Activated T-helper 17 cell treated with anti-CD3 and anti-CD28 coated beads, Interleukin-2, amount 50 U/mL, for 72 hours (primary cell): ENCODE measurements at regions not wholly inside any gene's neighbourhood (a gene's known extent, or its start where the extent isn't known, plus 50 kb on each side); places are given as distances from the start of the nearest gene placed in this dataset.

Experiments used
- ATAC-seq: fragments of 150-1000 bp; cut with Tn5 transposase; replicated peaks from 2 replicates; pipeline ENCODE4 v1.10.0; 2021; ENCODE audit warnings: mild to moderate bottlenecking, moderate library complexity
- H3K27ac Mint-ChIP-seq: one replicate; pipeline ENCODE4 v1.8.0; 2022; ENCODE audit warnings: mixed read lengths
- H3K27me3 Mint-ChIP-seq: one replicate; pipeline ENCODE4 v1.8.0; 2022; ENCODE audit warnings: mixed read lengths
- H3K36me3 Mint-ChIP-seq: one replicate; pipeline ENCODE4 v1.8.0; 2022; ENCODE audit warnings: low read depth, mild to moderate bottlenecking, mixed read lengths
- H3K4me1 Mint-ChIP-seq: one replicate; pipeline ENCODE4 v1.8.0; 2022; ENCODE audit warnings: mixed read lengths
- H3K4me3 Mint-ChIP-seq: one replicate; pipeline ENCODE4 v1.8.0; 2022; ENCODE audit warnings: mild to moderate bottlenecking, mixed read lengths
- H3K9me3 Mint-ChIP-seq: one replicate; pipeline ENCODE4 v1.8.0; 2022; ENCODE audit warnings: mixed read lengths

DNA sequence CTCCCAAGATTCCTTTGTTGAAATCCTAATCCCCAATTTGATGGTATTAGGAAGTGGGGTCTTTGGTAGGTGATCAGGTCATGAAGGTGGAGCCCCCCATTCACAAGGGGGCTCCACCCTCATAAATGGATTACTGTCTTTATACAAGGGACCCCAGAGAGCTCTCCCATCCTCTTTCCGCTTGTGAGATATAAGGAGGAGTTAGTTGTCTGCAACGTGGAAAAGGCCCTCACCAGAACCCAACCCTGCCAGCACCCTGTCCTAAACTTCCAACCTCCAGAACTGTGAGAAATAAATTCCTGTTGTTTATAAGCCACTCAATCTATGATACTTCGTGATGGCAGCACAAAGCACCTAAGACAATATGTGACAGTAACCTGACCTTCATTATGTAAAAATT, 684.1 kb upstream of the HS6ST1 start:
- H3K27me3 Mint-ChIP-seq: no peaks in the 10 kb centered on the region
- peaks cover 8% of the 10 kb centered on the region for H3K9me3 Mint-ChIP-seq
- no peak overlapping the region for H3K4me3 Mint-ChIP-seq
- H3K4me1 Mint-ChIP-seq: no peaks in the 10 kb centered on the region
- no peak overlapping the region for H3K27ac Mint-ChIP-seq
- no peak for ATAC-seq
- H3K36me3 Mint-ChIP-seq: no peaks in the 10 kb centered on the region

DNA sequence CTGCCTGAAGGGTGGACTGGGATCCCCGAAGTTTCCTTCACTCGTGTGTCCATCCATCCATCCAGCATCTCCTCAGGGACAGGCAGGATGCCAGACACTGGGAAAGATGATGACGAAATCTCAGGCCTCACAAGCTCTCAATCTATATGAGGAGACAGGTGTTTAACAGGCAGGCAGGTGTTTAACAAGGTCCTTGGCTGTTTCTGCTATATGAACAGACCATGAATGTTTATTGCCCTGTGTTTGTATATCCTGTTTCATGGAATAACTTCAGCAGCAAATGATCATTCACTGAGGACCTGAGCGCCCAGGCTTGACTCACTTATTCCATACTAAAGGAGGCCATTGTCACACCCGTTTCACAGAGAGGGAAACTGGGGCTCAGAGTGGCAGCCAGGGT, 685.8 kb upstream of the HS6ST1 start:
- ATAC-seq: no peak
- Mint-ChIP-seq H3K36me3 (no peaks in the 10 kb centered on the region), H3K4me3 (no peak overlapping the region), H3K27ac (no peak overlapping the region), H3K9me3 (peaks cover 3% of the 10 kb centered on the region), H3K27me3 (no peaks in the 10 kb centered on the region), H3K4me1 (no peaks in the 10 kb centered on the region)

DNA sequence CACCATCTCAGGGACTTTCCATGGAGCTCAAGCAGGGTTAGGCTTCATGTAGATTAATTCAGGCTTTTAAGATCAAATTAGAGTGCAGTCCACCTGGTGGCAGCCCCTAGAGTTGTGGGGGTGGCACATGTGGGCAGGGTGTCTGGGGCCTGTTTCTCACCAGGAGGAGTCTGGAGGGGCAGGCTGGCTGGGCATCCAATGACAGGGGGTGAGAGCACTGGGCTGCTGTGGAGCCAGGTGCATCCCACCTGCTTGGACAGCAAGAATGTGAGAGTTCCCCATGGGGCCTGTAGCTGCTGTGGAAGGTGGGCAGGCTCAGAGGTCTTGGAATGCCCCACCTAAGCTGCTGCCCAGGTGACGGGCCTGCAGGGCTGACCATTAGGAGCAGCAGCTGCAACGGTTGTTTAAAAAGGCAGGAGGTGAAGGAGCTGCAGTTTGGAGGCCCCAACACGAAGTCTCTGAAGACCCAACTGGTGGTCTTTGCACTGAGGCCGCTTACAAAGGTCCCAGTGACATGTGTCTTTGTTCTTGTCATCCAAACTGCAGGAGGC, 686.3 kb upstream of the HS6ST1 start:
- Mint-ChIP-seq H3K4me1 (no peaks in the 10 kb centered on the region), H3K36me3 (no peaks in the 10 kb centered on the region), H3K9me3 (no peaks in the 10 kb centered on the region), H3K27me3 (no peaks in the 10 kb centered on the region), H3K27ac (no peak overlapping the region), H3K4me3 (no peak overlapping the region)
- no peak for ATAC-seq

DNA sequence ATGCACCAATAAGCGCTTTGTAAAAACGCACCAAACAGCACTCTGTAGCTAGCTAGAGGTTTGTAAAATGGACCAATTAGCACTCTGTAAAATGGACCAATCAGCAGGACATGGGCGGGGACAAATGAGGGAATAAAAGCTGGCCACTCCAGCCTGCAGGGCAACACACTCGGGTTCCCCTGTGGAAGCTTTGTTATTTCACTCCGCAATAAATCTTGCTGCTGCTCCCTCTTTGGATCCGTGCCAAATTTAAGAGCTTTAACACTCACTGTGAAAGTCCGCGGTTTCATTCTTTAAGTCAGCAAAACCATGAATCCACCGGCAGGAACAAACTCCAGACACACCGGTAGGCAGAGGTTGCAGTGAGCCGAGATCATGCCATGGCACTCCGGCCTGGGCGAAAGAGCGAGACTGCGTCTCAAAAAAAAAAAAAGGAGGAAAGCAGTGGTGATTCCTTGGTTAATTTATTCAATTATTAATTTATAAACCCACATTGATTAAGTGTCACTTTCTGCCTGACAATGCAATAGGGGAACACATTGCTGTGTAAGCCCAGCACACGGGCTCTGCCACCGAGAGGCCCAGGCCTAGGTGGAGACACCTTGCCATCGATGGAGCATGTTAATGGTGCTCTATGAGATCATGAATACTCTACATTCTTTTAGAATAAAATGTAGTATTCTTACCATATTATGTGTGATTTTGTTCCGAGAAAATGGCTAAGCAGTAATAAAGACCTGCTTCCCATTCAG, 687.6 kb upstream of the HS6ST1 start:
- Mint-ChIP-seq H3K4me1 (no peaks in the 10 kb centered on the region), H3K9me3 (no peaks in the 10 kb centered on the region), H3K36me3 (no peaks in the 10 kb centered on the region), H3K27ac (no peak overlapping the region), H3K4me3 (no peak overlapping the region), H3K27me3 (no peaks in the 10 kb centered on the region)
- ATAC-seq: no peak

DNA sequence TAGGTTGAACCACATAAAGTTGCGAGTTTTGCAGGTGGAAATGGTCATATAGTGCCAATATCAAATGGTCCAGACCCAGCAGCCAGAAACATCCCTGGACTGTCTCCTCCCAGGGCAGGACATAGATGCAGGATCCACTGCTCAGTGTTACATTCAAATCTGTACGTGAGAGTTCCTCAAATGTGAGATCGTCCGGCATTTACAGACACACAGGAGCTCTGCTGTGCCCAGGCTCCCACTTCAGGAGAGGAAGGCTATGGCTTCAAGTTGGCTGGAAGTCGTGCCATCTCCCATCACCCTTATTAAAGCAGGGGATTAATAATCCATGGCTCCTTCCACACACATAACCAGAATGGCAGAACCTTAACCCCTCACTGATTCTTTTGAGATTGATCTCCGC, 688.2 kb upstream of the HS6ST1 start:
- Mint-ChIP-seq H3K36me3 (no peaks in the 10 kb centered on the region), H3K27ac (no peak overlapping the region), H3K27me3 (no peaks in the 10 kb centered on the region), H3K9me3 (no peaks in the 10 kb centered on the region), H3K4me3 (no peak overlapping the region), H3K4me1 (no peaks in the 10 kb centered on the region)
- ATAC-seq: no peak

DNA sequence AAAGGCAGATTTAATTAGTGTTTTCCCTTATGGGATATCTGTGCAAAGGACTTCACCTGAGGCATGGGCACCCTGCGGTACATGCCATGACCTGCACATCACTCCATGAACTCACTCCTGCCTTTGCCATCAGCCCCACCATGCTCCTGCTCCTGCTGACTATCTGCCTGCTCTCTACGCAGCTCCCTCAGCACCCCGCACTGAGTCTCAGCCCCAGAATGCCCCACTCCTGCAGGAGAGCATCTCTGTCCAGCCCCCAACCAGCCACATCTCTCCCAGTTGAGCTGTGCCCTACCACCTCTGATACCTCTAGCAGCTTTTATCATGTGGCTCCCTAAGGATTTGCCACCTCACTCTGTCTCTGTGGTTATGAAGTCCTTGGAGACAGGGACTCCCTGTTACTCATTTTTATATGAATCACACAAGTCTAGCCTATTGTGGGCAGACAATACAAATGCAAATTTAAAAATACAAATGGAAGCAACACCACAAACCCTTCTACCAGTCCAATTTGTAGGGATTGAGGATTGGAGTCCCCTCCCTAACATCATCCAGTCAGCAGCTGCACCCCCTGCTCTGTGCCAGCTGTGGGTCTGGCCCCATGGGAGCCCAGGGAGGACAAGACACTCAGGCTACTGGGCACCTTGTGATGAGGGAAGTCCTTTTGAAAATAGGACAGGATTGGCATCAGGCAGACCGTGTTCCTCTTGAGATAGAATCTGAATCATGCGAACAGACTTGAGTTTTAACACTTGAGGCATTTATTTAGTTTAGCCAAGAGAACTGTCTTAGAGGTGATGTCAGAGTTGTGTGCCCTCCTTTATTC, 689.6 kb upstream of the HS6ST1 start:
- no peak overlapping the region for H3K4me3 Mint-ChIP-seq
- H3K9me3 Mint-ChIP-seq: no peaks in the 10 kb centered on the region
- no peak overlapping the region for H3K27ac Mint-ChIP-seq
- H3K4me1 Mint-ChIP-seq: no peaks in the 10 kb centered on the region
- H3K27me3 Mint-ChIP-seq: no peaks in the 10 kb centered on the region
- no peak for ATAC-seq
- H3K36me3 Mint-ChIP-seq: no peaks in the 10 kb centered on the region

DNA sequence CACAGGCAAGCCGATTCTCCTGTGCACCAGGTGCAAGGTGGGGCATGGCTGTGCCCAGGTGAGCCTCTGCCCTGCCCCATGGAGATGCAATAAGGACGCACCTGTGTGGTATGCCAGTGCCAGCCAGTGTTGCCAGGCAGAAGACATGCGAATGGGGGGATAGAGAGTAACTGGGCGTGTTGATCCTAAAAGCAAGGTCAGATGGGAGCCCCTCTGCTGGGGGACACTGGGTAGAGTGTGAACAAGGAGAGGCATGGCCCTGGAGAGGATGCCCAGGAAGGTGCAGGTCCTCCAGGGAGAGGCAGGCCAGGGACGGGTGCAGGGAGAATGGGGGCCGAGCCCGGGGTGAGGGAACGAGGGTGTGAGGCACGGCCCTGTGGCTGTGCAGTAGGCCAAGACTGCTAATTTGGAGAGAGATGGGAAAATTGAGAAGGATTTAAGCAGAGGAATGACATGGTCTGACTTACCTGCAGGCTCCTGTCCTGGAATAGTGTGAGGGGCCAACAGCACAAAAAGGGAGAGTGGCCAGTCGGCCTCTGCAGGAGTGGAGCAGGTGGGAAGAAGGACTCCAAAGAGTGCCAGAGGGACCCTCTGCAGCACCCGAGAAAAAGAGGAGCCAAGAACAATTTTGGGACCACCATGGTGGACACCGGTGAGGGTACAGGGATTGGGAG, 690.4 kb upstream of the HS6ST1 start:
- no peaks in the 10 kb centered on the region for H3K9me3 Mint-ChIP-seq
- H3K36me3 Mint-ChIP-seq: no peaks in the 10 kb centered on the region
- H3K27me3 Mint-ChIP-seq: no peaks in the 10 kb centered on the region
- H3K27ac Mint-ChIP-seq: no peak overlapping the region
- H3K4me1 Mint-ChIP-seq: no peaks in the 10 kb centered on the region
- ATAC-seq: no peak
- H3K4me3 Mint-ChIP-seq: no peak overlapping the region

DNA sequence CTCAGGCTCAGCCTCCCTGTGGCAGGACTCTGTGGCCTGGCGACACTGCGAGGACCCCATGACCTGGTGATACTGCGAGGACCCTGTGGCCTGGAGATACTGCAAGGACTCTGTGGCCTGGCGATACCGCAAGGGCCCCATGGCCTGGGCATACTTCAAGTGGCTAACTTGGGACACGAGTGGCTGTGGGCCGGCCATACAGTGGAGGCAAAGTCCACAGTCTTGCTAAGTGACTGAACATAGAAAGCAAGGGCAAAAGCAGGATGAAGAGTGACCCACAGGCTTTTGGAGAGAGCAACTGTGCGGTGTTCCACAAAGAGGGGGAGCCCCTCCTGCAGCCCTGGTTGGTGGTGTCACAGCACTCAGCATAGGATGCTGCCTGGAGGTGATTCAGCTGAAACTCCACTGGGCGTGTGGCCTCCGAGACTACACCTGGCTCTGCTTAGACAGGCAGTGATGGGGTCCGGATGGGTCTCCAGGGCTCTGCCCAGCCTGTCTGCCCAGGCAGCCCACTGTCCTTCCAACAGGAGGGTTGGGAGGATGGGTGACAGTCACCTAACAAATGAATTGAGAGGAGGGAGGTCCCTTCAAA, 691.0 kb upstream of the HS6ST1 start:
- Mint-ChIP-seq H3K4me1 (no peaks in the 10 kb centered on the region), H3K4me3 (no peak overlapping the region), H3K9me3 (no peaks in the 10 kb centered on the region), H3K36me3 (no peaks in the 10 kb centered on the region), H3K27ac (no peak overlapping the region), H3K27me3 (no peaks in the 10 kb centered on the region)
- ATAC-seq: no peak

DNA sequence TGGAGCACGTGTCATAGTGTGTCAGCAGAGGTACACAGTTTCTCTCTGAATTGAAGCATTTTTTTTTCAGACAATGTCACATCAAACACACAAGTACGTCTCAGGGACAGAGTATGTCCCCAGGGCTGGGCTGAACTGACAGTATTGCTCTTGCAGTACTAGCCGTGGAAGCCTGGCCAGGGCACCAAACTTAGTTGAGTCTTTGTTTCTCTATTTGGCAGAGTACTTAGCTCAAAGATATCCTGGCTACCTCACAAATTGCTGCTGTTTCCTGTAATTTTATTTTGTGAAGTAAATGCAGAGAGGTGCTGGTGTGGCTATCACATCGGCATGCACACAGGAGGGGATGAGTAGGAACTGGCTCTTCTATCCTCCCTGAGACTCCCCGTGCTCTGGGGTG, 691.6 kb upstream of the HS6ST1 start:
- no peak overlapping the region for H3K27ac Mint-ChIP-seq
- H3K4me1 Mint-ChIP-seq: no peaks in the 10 kb centered on the region
- H3K36me3 Mint-ChIP-seq: no peaks in the 10 kb centered on the region
- no peaks in the 10 kb centered on the region for H3K27me3 Mint-ChIP-seq
- no peaks in the 10 kb centered on the region for H3K9me3 Mint-ChIP-seq
- no peak for ATAC-seq
- no peak overlapping the region for H3K4me3 Mint-ChIP-seq

DNA sequence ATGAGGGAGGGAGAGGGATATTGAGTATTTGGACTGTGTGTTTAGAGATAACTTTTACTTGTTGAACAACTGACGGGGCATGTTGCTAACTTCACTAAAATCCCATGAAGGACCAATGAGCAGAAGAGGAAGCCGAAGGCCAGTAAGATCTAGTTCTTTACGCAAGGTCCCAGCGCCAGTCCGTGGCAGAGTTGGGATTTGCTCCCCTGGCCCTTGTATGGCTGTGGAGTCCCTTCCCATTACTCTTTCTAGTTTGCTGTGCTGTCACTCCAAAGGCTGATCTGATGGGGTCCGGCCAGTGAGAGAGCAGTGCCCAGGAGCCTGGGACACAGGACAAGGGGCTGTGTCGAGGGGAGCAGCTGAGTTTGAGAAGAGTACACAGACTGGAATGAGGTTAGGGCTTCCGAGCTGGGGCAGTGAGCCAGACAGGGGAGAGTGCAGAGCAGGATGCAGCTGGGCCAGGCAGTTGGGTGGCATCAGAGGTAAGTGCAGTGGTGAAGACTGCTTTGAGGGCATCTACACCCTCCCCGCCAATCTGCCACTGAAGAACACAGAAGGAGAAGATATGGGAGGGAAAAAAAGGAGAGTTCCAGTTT, 692.9 kb upstream of the HS6ST1 start:
- H3K4me1 Mint-ChIP-seq: no peaks in the 10 kb centered on the region
- H3K27me3 Mint-ChIP-seq: peaks cover 4% of the 10 kb centered on the region
- no peak overlapping the region for H3K4me3 Mint-ChIP-seq
- H3K27ac Mint-ChIP-seq: no peak overlapping the region
- ATAC-seq: no peak
- no peaks in the 10 kb centered on the region for H3K36me3 Mint-ChIP-seq
- no peaks in the 10 kb centered on the region for H3K9me3 Mint-ChIP-seq

DNA sequence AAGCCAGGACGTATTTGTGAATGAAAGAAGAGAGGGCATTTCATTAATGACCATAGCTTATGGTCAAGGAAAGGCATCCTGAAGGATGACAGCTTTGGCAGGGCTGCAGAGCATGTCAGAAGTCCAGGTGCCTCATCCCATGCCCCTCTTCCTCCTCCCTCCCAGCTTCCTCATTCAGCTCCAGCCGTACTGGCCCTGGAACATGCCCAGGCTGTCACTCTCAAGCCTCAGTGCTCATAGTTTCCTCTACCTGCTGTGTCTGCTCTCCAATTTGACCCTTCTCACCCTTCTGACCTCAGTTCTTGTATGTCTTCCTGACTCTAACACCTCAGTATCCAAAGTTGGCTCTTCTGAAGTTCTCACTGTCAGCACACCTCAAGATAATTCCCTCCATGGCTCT, 695.8 kb upstream of the HS6ST1 start:
- Mint-ChIP-seq H3K4me3 (no peak overlapping the region), H3K36me3 (no peaks in the 10 kb centered on the region), H3K27ac (no peak overlapping the region), H3K9me3 (no peaks in the 10 kb centered on the region), H3K4me1 (no peaks in the 10 kb centered on the region), H3K27me3 (peaks cover 4% of the 10 kb centered on the region)
- no peak for ATAC-seq

DNA sequence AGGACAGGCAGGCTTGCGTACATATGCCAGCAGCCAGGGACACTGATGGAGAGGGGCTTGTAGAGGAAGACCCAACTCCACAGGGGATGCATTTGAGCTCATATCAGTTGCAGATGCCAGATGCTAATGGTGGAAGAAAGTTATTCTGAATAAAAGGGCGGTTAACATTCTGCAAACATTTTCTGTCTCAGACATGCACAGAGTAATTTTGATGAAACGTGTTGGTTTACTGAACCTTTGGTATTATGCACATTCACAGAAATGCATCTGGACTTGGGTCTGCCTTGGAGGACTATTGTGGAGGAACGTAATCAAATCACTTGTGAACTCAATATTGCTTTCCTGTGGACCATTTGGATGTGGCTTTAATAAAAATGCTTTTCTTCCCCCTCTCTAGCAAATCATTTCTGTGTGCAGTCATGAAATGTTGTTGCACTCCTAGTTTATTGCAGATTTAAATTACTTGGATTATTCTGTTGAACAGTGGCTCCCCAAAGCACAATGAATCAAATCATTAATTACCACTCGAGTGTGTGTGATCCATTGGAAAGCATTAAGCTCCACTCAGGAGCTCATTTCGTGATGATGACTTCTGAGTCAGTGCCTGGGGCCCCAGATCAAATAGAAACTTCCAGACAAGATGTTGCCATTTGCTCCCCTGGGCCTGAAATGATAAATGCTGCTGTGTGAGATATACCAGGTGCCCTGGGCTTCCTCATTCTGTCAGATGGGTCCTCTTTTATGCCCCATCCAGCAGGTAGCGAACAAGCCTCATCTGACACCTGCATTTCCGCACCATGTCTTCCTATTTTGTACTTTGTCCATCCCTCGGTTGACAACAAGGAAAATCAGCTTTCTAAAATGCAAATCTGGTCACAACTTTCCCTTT, 697.0 kb upstream of the HS6ST1 start:
- no peaks in the 10 kb centered on the region for H3K4me1 Mint-ChIP-seq
- no peak overlapping the region for H3K27ac Mint-ChIP-seq
- H3K4me3 Mint-ChIP-seq: no peak overlapping the region
- peaks cover 4% of the 10 kb centered on the region for H3K27me3 Mint-ChIP-seq
- ATAC-seq: no peak
- H3K9me3 Mint-ChIP-seq: no peaks in the 10 kb centered on the region
- H3K36me3 Mint-ChIP-seq: no peaks in the 10 kb centered on the region

DNA sequence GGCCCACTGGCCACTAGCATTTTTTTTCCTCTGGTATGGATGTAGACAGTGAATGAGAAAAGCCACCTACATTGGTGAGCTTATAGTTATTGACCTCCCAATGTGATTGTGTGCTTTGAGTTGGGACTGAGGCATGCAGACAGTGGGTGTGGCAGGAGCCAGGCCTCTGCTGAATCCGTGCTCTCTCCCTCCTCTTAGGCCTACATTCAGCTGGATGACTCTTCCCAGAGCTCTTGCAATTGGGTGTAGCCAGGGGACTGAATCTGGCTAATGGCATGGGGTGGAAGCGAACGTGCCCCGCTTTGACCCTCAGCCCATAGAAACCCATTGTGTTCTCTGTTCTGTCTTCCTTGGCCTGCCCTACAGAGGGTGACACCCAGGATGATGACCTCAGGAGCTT, 698.3 kb upstream of the HS6ST1 start:
- no peak overlapping the region for H3K27ac Mint-ChIP-seq
- no peak for ATAC-seq
- H3K9me3 Mint-ChIP-seq: no peaks in the 10 kb centered on the region
- no peak overlapping the region for H3K4me3 Mint-ChIP-seq
- peaks cover 4% of the 10 kb centered on the region for H3K27me3 Mint-ChIP-seq
- no peaks in the 10 kb centered on the region for H3K36me3 Mint-ChIP-seq
- H3K4me1 Mint-ChIP-seq: no peaks in the 10 kb centered on the region
